ENCODE measurements at regions not wholly inside any gene's neighbourhood (a gene's known extent, or its start where the extent isn't known, plus 50 kb on each side); places are given as distances from the start of the nearest gene placed in this dataset.
"Not testable (repeated sequence)": the region's sequence is repeated elsewhere in the genome, so short reads cannot be mapped to it uniquely, and the experiment has no call there.

DNA sequence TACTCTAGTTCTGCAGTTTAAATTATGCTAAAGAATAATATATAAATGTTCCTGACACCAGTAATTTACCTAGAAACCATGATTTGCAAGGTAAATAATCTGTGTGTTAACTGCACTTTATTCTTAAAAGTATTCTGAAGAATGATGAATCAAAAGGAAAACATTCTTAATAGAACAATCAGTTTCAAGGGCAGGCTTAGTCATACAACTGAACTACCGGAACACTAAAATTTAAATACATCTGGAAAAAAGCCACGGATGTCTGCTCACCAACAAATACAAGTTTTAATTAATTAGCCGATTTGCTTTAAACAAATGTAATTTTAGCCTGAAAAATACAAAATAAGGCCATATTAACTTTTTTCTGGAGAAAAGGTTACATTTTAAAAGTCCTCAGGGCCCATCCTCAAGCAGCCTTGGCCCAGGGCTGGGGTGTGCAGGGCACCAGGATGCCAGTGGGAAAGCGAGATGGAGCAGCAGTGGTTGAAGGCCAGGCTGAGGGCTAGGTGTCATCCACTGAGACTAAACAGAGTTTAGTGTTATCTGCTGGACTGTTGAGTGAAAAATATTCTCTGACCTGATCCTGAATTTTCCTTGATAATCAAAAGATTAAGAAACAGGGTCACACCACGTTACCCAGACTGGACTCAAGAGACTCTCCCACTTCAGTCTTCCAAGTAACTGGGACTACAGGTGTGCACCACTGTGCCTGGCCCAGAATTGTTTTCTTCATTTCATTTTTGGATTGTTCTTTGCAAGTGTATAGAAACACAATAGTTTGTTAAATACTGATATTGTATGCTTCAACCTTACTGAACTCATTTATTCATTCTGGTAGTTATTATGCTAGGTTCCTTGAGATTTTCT lies 88.2 kb upstream of the DST start:
- TF ChIP-seq POLR2AphosphoS5 (IDR thresholded peaks at IDR 0.05; ENCODE audit: low read depth) (no peak), REST (IDR thresholded peaks at IDR 0.05; ENCODE audit: insufficient replicate concordance, low read depth) (no peak), SPI1 (IDR thresholded peaks at IDR 0.05; ENCODE audit: borderline replicate concordance, low read depth) (no peak), GABPA (IDR thresholded peaks at IDR 0.05; ENCODE audit: low read depth) (no peak)
- TF ChIP-seq, protein P1, sequence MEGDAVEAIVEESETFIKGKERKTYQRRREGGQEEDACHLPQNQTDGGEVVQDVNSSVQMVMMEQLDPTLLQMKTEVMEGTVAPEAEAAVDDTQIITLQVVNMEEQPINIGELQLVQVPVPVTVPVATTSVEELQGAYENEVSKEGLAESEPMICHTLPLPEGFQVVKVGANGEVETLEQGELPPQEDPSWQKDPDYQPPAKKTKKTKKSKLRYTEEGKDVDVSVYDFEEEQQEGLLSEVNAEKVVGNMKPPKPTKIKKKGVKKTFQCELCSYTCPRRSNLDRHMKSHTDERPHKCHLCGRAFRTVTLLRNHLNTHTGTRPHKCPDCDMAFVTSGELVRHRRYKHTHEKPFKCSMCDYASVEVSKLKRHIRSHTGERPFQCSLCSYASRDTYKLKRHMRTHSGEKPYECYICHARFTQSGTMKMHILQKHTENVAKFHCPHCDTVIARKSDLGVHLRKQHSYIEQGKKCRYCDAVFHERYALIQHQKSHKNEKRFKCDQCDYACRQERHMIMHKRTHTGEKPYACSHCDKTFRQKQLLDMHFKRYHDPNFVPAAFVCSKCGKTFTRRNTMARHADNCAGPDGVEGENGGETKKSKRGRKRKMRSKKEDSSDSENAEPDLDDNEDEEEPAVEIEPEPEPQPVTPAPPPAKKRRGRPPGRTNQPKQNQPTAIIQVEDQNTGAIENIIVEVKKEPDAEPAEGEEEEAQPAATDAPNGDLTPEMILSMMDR (IDR thresholded peaks at IDR 0.05; ENCODE audit: insufficient read depth, low read length) = no peak
- H3K4me3 ChIP-seq (replicated peaks; ENCODE audit: insufficient read depth, low read length) = no peak overlapping the region
- H3K27me3 ChIP-seq (ENCODE audit: insufficient read depth, poor library complexity, severe bottlenecking) = no peaks in the 10 kb centered on the region
- H3K27ac ChIP-seq (replicated peaks) = no peak overlapping the region
- no peak for DNase-seq (ENCODE audit: low read depth in 1 of 2, low spot score in 1 of 2)

DNA sequence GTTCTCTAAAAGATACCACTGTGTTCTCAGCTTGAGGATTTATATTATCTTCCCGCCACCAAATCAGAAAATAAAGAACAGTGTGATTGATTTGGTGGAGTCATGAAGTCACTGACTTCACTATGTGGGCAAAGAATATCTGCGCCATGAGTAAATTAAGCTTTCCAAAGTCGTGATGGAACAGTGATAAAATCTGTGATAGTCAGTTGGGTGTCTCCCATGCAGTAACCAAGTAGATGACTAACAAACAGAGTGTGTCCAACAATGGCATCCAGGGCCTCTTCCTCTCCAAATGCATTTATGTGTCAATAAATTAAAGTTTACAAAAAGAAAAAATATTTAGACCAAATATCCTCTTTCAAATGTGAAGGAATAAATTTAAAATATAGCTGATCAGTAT lies 87.0 kb upstream of the DST start:
- Histone ChIP-seq H3K4me3 (replicated peaks; ENCODE audit: insufficient read depth, low read length) (no peak overlapping the region), H3K27ac (replicated peaks) (no peak overlapping the region), H3K27me3 (ENCODE audit: insufficient read depth, poor library complexity, severe bottlenecking) (no peaks in the 10 kb centered on the region)
- TF ChIP-seq REST (IDR thresholded peaks at IDR 0.05; ENCODE audit: insufficient replicate concordance, low read depth) = no peak
- no peak for TF ChIP-seq SPI1 (IDR thresholded peaks at IDR 0.05; ENCODE audit: borderline replicate concordance, low read depth)
- TF ChIP-seq POLR2AphosphoS5 (IDR thresholded peaks at IDR 0.05; ENCODE audit: low read depth) = no peak
- DNase-seq (ENCODE audit: low read depth in 1 of 2, low spot score in 1 of 2) = no peak

DNA sequence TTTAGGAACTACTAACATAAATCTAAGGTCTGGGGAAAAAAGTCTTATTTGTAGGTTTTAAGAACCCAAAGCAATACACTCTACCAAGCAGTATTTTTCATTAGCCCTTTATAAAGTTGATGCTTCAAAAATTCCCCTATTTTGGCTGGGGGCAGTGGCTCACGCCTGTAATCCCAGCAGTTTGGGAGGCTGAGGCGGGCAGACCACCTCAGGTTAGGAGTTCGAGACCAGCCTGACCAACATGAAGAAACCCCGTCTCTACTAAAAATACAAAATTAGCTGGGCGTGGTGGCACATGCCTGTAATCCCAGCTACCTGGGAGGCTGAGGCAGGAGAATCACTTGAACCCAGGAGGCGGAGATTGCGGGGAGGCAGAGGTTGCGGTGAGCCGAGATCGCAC lies 86.5 kb upstream of the DST start:
- not testable (repeated sequence) for H3K4me3 ChIP-seq (replicated peaks; ENCODE audit: insufficient read depth, low read length); H3K27me3 ChIP-seq (ENCODE audit: insufficient read depth, poor library complexity, severe bottlenecking); DNase-seq (ENCODE audit: low read depth in 1 of 2, low spot score in 1 of 2); H3K27ac ChIP-seq (replicated peaks)

DNA sequence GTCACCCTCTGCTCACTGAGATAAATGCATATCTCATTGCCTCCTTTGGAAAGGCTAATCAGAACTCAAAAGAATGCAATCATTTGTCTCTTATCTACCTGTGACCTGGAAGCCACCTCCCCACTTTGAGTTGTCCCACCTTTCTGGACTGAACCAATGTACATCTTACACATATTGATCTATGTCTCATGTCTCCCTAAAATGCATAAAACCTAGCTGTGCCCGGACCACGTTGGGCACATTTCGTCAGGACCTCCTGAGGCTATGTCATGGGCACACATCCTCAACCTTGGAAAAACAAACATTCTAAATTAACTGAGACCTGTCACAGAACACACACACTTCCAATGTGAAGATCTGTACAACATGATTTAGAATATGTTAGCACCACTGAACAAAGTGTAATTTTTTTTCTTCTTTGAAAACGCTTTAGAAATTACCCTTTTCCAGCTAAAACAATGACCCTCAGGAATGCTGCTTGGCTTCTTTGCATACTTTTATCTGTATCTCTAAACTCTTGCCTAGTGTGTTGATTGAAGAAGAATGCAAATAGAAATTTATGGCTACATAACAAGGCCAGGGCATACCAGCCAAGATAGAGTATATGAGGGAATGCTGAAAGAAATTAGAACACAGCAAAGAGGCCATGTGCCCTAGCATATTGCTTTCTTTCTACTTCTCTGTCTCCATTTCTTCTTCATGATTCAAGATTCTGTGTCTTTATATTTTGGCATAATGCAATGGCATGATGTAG lies 84.6 kb upstream of the DST start:
- no peak for DNase-seq (ENCODE audit: low read depth in 1 of 2, low spot score in 1 of 2)
- H3K4me3 ChIP-seq (replicated peaks; ENCODE audit: insufficient read depth, low read length) = no peak overlapping the region
- no peaks in the 10 kb centered on the region for H3K27me3 ChIP-seq (ENCODE audit: insufficient read depth, poor library complexity, severe bottlenecking)
- TF ChIP-seq SPI1 (IDR thresholded peaks at IDR 0.05; ENCODE audit: borderline replicate concordance, low read depth) = no peak
- no peak for TF ChIP-seq GABPA (IDR thresholded peaks at IDR 0.05; ENCODE audit: low read depth)
- TF ChIP-seq, protein P1 (IDR thresholded peaks at IDR 0.05; ENCODE audit: insufficient read depth, low read length) = no peak
- no peak for TF ChIP-seq POLR2AphosphoS5 (IDR thresholded peaks at IDR 0.05; ENCODE audit: low read depth)
- TF ChIP-seq REST (IDR thresholded peaks at IDR 0.05; ENCODE audit: insufficient replicate concordance, low read depth) = no peak
- no peak overlapping the region for H3K27ac ChIP-seq (replicated peaks)
